CD4-positive, alpha-beta T cell treated with Interleukin-15 for 1 hour (primary cell): ENCODE measurements at regions not wholly inside any gene's neighbourhood (a gene's known extent, or its start where the extent isn't known, plus 50 kb on each side); places are given as distances from the start of the nearest gene placed in this dataset.

Experiments used
- DNase-seq: peaks from one replicate; pipeline ENCODE4 v3.0.0-alpha.2; 2020

DNA sequence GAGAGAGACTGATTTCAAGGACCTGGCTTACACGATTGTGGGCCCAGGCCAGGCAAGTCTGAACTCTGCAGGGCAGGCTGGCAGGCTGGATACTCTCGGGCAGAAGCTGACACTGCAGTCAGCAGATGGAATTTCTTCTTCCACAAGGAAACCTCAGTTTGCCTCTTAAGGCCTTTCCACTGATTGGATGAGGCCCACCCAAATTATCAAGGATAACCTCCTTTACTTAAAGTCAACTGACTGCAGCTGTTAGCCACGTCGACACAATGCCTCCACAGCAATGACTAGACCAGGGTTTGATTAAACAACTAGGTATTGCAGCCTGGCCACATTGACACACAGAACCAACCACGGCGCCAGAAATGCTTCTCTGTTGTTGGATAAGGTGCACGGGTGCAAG is 130.5 kb downstream of the PSMG1 start:
- DNase-seq: no peak

DNA sequence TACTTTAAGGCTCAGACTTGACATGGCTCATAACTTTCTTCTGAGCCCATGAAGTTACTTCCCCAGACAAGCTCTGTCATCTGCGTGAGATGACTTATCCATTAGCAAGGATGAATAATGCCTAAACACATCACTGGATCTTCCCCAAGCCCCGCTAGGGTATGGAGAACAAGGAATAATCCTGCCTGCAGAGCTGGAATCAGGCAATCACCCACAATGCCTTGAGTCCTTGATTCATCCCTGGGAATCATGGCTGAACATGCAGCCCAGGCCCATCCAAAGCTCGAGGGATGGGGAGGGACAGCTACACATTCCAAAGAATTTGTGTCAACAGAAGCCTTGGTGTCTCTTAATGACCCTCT is 131.7 kb downstream of the PSMG1 start:
- DNase-seq: no peak

DNA sequence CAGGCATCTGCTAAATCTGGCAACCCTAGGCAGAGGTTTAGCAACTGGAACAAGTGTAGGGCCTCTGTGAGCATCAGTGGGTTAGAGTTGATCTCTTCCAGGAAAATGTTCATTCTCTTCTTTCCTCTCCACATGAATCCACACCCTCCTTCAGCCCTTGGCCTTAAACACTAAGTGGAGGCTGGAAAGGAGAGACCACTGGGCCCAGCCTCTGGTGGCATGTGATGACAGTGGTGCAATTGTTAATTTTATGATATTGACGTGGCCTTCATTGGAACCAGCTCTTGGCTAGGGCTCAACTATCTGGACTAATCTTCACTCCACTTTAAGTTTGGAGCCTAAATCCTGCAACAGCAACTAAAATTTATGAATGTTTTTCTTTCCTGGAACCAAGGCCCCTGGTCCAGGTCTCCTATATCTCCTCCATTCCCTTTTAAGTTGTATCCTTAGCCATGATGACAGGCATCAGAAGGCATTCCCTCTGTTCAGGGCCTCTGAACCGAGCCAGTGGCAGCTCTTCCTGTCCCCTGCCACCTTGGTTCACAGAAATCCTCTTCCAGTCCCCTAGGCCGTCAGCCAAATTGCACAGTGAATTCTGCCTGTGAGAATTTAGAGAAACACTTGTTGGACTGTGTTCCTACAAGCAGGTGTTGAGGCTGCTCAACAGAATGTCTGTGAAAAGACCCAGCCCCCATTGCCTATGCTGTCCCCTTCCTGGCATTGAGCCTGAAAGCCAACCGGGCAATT is 132.2 kb downstream of the PSMG1 start:
- DNase-seq: no peak

DNA sequence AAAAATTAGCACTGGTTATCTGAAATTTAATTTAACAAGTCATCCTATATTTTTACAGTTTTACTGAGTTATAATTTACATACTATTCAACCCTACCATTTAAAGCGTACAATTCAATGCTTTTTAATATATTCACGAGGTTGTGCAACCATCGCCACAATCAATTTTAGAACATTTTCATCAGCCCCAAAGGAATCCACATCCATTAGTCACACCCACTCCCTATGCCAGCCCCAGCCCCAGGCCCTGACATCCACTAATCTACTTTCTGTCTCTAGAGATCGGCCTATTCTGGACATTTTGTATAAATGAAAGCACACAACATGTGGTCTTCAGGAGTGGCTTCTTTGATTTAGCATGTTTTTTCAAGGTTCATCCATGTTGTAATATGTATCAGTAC is 134.7 kb downstream of the PSMG1 start:
- no peak for DNase-seq

DNA sequence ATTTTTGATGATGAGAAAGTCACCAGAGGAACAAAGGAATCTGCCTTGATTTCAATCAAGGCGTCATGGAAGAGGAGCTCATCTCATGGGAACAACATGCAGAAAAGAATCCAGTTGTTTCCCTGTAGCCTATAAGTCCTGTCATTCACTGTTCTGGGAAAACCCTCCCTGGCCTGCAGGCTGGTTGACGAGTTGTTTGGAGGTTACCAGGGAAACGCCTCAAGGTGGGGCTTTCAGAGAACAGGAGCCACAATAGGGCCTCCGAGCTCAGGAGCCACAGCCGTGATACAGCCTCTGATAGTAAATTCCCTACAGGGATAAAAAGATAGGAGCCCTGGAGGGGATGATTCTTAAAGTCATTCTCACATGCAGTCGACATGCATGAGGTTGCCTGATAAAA is 135.2 kb downstream of the PSMG1 start:
- DNase-seq: no peak

DNA sequence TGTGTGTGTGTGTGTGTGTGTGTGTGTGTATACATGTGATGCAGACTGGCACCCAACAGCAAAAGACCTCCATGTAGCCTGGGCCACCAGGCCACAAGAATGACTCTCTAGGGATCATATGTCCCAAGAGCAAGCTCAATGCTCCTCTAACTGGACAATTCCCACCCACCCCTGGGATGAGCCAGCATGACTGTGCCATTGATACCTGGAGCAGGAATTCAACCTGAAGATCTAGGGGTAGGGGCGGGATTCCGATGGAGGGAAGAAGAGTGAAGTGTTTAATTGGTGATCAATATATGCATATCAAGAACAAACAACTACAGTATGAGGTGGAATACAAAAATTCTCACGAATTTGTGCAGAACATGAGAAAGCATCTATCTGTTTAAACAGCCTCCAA is 136.2 kb downstream of the PSMG1 start:
- DNase-seq: no peak

DNA sequence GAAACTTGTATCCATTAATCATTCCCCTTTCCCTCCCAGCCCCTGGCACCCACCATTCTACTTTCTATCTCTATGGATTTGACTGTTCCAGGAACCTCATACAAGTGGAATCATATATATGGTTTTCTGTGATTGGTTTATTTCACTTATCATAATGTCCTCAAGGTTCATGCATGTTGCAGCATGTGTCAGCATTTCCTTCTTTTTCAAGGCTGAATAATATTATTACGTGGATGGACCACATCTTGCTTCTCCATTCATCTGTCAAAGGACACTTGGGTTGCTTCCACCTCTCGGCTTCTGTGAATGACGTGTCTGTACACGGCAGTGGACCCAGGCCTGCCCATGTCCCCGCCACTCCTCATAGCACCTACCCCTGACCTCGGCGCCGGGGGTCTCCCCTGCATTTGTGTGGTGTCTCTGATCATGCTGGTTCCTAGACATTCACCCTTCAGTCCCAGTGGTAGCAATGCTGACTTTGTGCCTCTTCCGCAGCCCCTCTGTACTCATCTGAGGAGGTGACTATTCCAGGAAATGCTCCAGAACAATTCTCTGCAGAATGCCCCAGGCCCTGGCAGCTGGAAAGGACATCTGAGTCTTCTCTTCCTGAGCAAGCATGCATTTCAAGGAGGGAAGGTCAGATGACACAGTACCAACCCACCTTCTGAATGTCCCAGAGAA is 136.9 kb downstream of the PSMG1 start:
- DNase-seq: no peak

DNA sequence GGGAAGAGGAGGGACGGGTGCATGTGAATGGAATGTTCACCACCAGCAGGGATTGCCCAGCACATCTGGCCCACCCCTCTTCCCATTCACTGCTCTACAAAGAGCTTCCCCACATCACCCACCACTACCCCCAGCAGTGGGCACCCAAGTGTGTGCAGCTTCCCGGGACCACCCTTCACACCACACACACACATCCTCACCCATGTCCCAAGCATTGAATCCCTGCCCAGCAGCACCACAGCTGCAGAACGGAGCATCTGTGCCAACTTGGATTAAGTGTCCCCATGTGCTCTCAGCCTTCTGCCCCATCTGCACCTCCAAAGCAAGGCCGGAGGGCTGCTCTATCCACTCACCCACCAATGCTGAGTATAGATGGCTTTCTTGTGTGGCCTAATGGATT is 141.4 kb downstream of the PSMG1 start:
- no peak for DNase-seq

DNA sequence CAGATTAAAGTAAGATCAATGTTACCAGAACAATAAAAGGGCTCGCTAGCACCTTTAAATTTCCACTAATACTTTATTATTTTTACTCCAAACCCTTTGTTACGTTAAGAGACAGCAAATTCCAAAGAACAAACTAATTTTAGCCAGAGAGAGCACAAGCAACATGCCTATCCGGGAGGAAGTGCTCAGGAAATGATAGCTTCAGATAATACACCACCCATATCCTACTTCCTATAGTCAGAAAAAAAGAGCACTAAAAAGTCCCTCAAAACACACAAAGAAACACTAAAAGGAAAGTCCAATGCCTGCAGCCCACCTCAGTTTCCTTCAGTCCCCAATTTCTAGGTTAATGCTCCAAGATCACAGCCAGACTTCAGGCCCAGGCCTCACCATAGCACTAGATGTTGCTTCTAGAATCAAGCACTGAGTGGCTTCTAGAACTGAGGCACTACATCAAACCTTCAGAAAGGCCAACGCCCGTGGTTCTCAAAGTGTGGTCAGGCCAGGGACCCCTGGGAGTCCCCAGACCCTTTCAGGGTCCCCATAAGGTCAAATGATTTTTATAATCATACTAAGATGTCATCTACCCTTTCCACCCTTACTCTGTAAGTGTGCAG is 142.6 kb downstream of the PSMG1 start:
- DNase-seq: no peak

DNA sequence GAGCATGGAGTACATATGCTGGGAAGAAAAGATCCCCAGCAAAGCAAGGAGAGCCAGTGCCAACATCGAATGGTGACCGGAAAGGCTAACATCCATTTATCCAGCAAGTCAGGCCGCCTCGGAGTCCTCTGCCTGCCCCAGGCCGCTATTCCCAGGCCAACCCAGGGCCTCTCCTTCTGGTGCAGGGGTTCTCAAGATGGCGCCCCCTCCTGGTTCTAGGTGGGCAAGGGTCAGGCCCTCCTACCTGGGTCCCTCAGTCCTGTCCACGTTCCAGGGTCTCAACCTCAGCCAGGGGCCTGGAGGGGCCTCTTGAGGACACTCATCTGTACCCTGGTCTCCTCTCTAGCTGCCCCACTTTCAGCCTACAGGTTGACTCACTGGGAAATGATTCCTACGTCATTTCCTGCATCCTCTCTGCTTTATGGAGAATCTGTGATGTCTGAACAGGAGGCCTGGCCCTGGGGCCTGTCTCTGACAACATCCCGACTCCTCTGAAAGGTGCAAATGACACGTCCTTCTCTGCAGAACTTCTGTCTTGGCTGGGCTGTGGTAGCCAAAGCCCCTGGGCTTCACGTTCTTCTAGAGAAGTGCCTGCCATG is 145.3 kb downstream of the PSMG1 start:
- no peak for DNase-seq

DNA sequence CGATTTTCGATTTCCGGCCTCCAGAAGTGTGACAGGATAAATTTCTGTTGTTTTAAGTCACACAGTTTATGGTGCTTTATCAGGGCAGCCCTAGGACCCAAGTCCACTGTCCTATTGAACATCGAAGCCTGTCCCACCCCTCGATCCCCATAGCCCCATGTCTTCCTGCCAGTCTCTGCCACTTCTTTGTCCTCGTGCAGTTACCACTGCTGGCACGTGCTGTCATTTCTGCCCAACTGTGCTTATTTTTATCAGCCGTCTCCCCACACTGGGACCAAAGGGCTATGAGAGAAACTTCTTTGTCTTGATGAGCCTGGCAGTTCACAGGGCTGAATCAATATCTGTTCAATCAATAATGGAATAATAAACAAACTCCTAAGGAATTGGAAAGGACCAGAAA is 146.7 kb downstream of the PSMG1 start:
- no peak for DNase-seq

DNA sequence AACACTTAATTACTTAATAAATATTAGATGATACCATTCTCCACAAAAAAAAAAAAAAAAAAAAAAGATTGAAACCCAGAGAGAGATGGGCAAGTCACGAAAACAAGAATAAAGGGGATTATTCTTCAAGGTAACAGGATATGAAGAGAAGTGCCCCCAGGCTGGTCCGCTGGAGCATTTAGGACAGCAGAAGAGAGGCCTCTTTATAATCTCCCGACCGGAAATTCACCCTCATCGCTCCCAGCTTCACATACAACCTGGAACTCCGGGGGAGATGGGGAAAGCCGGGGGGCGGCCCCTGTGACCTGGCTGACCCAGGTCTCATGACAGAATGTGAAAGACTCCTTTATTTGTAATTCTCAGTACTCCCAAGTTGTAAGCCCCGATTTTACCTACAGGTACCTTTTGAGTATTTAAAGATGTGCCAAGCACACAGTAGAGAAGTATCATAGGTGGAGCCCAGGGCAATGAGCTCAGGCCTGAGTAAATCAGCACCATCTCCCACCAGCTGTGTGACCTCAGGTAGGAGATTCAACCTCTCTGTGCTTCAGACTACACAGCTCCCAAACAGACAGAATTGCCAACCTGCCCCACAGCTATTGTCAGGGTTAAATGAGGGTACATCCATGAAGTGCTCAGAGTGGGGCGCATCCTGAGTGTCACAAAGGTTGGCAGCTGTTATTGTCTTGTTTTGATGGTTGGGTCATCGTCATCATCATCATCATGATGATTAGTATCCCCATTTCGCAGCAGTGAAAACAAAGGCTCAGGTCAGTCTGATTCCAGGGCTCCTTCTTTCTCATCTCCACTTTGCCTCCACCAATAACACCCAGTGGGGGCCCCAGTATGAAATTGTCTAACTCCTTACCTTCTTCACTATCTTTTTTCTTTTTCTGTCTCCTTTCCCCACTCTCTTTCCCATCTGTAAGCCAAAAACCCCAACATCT is 148.4 kb downstream of the PSMG1 start:
- DNase-seq: no peak

DNA sequence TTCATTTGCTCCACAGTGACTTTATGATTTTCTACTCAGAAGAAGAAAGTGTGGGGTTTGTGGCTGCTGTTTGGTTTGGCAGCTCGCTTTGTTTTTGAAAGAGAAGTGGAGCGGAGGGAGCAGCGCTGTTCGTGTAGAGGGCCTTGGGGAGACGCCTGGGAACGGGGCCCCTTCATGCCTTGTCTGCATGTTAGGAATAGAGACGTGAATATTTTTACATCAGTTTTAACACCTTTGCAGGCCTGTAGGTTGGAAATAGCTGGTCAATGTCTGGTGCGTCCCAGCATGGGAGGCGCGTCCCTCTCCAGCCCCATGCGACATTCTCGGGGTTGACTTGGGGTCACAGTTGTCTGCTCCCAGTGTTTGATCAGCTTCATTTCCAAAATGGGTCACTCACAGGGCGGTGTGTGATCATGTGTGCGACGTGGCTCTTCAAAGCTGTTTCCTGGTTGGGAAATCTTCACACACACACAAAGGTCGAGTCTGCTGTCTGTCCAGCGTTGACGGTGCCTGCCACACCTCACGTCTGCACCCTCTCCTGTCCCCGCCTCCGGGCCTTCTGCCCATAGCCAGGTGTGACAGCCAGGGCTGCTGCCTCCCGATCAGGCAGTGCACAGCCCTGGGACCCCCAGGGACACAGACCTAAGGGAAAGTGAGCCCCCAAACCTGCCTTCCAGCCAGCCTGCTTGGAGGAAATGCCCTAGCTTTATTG is 149.2 kb downstream of the PSMG1 start:
- DNase-seq: no peak

DNA sequence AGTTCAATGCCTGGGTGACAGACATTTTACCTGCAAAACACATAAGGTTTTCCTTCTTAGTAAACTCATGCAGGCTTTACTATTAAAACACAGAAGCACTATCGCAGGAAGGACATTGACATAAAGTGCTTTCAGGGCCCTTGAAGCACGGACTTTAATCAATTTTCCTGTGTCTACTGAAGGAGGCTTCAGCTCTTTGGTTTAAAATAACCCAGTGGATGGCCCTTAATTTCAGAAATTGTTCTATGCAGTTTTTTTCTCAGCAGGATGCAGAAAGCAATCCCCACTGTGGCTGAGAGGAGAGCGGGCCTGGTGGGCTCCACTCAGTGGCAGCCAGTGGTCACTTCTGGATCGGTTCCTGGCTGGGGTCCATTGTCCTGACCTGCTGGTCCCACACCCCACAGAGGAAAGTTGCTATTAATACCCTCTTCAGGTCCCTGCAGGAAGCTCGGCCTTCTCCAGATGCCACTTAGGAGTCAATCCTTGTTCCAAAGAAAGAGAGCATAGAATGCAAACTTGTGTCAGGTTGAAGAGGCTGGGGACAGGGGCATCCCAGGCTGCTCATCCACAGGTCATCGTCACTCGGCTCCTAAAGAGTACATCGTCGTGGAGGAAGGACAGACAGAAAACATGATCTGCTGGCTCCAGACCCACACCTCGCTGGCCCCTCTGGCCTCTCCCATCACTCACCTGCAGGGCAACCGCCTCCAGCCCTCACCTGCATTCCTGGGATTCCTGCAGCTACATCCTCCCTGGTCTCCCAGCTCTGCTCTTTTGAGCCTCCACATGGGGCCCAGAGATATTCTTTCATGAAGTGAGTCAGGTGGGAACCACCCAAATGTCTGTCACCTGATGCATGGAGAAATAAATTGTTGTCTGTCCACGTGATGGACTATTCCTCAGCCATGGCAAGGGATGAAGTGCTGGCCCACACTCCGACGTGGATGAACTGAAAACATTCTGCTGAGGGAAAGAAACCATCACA is 153.1 kb downstream of the PSMG1 start:
- no peak for DNase-seq

DNA sequence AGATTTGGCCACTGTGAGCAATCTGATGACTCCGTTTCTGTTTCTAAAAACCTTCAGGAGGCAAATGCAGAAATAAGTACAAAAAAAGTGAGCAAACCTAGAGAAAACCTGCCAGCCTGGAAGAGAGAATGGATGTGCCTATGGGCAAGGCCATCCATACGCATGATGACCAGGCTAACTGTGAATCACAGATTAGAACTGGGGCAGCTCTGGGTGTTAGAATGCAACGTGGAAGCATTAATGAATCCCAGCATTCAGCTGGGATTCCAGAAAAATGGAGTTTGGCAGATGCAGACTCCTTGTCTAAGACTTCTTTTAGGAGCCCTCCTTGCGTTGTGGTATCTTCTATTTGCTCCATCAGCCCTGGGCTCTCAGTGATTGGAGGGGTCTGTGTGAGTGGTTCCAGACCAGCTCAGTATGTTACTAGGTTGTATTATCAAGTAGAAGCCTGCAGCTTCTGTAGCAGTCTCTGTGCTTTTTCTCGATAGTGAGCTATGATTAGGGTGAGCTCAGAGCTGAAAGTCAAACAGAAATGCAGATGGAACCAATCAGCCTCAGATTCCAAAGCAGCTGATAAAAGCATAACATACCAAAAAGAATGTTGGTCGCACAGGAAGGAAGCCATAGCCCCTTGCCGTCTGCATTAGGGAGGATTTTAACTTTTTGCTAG is 154.0 kb downstream of the PSMG1 start:
- DNase-seq: no peak

DNA sequence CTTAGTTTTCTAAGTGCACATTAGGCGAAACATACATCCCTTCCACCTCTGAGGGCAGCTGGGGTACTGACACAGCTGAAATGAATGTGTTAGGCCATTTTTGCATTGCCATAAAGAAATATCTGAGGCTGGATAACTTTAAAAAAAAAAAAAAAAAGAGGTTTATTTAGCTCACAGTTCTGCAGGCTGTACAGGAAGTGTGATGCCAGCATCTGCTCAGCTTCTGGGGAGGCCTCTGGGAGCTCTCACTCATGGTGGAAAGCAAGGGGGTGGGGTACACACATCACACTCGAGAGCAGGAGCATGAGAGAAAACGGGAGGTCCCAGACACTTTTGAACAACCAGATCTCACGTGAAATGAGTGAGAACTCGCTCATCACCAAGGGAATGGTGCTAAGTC is 158.1 kb downstream of the PSMG1 start:
- no peak for DNase-seq

DNA sequence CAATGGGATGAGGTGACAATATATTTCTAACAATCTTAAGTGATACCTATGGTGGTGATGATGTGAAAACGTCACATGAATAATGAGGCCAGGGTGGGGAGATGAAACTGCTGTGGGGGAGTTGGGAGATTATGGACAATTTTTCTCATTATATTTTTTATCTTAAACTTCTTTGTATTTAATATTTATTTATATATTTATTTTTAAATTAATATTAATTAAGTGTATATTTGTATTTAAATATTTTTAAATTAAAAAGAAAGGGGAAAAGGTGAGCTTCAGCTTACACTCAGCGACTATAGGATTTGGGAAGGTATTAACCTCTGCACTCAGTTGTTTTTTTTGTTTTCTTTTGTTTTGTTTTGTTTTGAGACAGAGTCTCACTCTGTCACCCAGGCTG is 158.7 kb downstream of the PSMG1 start:
- no peak for DNase-seq

DNA sequence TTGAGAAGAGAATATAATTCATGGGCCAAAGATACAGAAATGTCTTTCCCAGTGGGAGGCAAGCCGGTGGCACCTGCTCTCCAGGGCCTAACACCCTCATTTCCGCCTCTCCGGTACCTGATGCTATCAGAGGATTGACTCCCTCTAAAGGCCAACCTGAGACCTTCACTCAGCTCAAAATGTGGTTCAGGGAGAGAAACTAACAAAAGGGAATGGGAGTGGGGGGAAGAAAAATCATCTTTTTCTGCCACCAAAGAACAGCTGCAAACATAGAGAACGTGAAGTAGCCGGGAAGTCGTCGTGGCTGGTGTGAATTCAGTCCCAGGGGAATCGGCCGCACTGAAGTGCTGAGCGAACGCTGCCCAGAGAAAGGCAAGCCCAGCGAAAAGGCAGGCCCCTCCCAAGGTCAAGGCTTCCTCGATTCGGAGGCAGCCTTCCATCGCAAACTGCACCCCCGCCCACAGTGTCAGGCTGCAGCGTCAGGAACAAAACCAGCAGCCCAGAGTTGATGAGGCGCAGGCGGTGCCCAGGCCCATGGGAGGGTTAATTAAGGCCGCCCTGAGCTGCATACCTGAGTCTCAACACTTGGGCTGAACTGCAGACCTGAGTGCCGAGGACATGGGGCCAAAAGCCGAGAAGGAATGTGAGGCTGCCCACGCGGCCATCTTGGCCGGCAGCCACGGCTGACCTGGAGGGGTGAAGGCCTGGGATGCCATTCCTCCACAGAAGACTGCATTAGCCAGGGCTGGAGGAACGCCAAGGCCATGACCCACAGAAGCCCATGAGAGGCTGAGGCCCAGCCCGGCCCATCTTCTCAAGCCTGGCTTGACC is 160.2 kb downstream of the PSMG1 start:
- DNase-seq: no peak

DNA sequence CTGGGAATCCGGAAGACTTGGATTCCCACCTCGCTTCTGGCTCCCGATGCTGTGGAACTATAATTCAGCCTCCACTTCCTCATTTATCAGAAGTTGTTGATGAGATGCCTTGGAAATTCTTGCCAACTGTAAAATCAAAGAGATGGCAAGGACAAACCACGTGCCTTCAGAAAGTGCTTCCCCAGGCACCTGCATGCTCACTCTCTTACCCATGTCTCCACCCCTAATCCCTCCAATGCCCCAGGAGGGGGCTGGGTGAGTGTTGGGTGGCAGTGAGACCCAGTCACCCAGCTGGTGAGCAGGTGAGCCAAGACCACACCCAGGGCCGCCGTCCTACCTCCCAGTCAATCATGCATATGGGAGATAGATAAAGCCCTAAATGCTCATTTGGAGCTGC is 160.8 kb downstream of the PSMG1 start:
- DNase-seq: no peak
